ENCODE measurements at regions not wholly inside any gene's neighbourhood (a gene's known extent, or its start where the extent isn't known, plus 50 kb on each side); places are given as distances from the start of the nearest gene placed in this dataset.

GRCh38 chr1:185566995-185567394, 167.2 kb upstream of the HMCN1 start:
- no peak overlapping the region for H3K27ac ChIP-seq
- no peaks in the 10 kb centered on the region for H3K9me3 ChIP-seq
- H3K27me3 ChIP-seq (replicated peaks; ENCODE audit: insufficient read depth) = no peaks in the 10 kb centered on the region
- H3K4me3 ChIP-seq = no peak overlapping the region
- DNase-seq (ENCODE audit: low spot score) (no peak), ATAC-seq (ENCODE audit: insufficient number of reproducible peaks, low FRiP score, low read depth) (no peak)
- no peaks in the 10 kb centered on the region for H3K36me3 ChIP-seq
- TF ChIP-seq, protein P1, sequence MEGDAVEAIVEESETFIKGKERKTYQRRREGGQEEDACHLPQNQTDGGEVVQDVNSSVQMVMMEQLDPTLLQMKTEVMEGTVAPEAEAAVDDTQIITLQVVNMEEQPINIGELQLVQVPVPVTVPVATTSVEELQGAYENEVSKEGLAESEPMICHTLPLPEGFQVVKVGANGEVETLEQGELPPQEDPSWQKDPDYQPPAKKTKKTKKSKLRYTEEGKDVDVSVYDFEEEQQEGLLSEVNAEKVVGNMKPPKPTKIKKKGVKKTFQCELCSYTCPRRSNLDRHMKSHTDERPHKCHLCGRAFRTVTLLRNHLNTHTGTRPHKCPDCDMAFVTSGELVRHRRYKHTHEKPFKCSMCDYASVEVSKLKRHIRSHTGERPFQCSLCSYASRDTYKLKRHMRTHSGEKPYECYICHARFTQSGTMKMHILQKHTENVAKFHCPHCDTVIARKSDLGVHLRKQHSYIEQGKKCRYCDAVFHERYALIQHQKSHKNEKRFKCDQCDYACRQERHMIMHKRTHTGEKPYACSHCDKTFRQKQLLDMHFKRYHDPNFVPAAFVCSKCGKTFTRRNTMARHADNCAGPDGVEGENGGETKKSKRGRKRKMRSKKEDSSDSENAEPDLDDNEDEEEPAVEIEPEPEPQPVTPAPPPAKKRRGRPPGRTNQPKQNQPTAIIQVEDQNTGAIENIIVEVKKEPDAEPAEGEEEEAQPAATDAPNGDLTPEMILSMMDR (IDR thresholded peaks at IDR 0.05) = no peak
- peaks cover 0 to 2% of the 10 kb centered on the region in 2 donors for H3K4me1 ChIP-seq (ENCODE audit: control insufficient read depth in 1 of 2, low read depth in 2 of 2)

DNA sequence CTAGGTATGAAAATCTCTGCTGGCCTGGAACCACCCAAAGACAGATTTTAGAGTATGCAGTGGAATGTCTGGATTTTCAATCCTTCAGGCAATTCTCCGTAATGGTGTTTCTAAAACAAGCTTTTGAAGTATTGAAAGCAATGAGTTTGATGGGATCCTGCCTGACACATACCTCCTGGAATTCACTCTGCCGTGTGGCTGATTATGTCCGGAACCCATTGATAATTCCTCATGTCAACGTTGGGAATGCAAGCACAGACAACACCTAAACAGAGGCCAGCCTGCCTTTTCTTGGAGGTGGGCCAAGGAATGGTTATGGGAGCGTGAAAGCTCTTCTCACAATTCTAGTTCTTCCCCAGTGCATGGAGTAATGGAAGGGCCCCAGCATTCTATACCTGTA, 168.9 kb upstream of the HMCN1 start:
- TF ChIP-seq, protein P1 (IDR thresholded peaks at IDR 0.05) = no peak
- Histone ChIP-seq H3K4me3 (no peak overlapping the region), H3K9me3 (no peaks in the 10 kb centered on the region), H3K27me3 (replicated peaks; ENCODE audit: insufficient read depth) (no peaks in the 10 kb centered on the region), H3K4me1 (ENCODE audit: control insufficient read depth in 1 of 2, low read depth in 2 of 2) (peaks cover 0 to 2% of the 10 kb centered on the region in 2 donors), H3K27ac (no peak overlapping the region), H3K36me3 (no peaks in the 10 kb centered on the region)
- DNase-seq (ENCODE audit: low spot score) (no peak), ATAC-seq (ENCODE audit: insufficient number of reproducible peaks, low FRiP score, low read depth) (no peak)

GRCh38 chr1:185564816-185565215, 169.4 kb upstream of the HMCN1 start:
- no peaks in the 10 kb centered on the region for H3K27me3 ChIP-seq (replicated peaks; ENCODE audit: insufficient read depth)
- H3K9me3 ChIP-seq = no peaks in the 10 kb centered on the region
- TF ChIP-seq, protein P1 (IDR thresholded peaks at IDR 0.05) = no peak
- no peak for ATAC-seq (ENCODE audit: insufficient number of reproducible peaks, low FRiP score, low read depth)
- H3K36me3 ChIP-seq = no peaks in the 10 kb centered on the region
- no peak for DNase-seq (ENCODE audit: low spot score)
- peaks cover 0 to 2% of the 10 kb centered on the region in 2 donors for H3K4me1 ChIP-seq (ENCODE audit: control insufficient read depth in 1 of 2, low read depth in 2 of 2)
- H3K4me3 ChIP-seq = no peak overlapping the region
- no peak overlapping the region for H3K27ac ChIP-seq

DNA sequence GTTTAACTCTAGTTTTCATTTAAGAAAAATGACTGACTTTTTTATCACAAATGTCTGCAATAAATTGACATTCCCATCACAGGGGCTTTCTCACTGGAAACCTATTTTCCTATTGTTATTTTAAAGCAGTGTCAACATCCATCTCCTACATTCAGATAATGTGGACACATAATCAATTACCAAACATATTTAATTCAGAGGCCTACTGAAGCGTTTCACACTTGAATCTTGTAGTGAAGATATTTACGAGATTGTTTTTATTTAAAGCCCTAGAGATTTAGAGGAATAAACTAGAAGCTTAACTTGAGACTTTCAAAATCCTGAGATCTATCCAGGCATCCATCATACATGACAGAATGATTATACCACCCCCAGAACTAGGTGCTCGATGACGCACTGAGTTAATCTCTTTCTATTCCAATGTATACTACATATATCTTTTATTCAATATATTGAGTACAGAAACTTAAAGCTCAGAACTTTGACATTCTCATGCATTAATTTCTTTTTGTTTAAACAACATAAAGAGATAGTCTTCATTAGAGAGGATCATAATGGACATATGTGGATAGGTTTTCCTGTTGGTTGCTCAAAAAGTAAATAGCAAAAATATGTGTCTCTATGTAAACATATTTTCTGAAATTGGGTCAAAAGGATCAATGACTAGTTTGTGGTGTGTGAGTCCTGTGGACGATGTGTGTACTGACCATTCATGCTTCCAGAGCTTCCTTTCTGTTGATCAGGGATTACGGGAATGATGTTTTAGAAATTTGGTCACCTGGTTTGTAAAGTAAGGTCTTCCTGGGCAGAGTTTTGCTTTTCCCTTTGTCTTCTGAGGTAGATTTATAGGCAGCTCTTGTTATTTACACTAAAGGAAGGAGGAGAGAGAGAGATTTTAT, 171.5 kb upstream of the HMCN1 start:
- ATAC-seq (ENCODE audit: insufficient number of reproducible peaks, low FRiP score, low read depth) (no peak), DNase-seq (ENCODE audit: low spot score) (no peak)
- no peaks in the 10 kb centered on the region for H3K27me3 ChIP-seq (replicated peaks; ENCODE audit: insufficient read depth)
- TF ChIP-seq, protein P1 (IDR thresholded peaks at IDR 0.05) = no peak
- H3K27ac ChIP-seq = no peak overlapping the region
- no peaks in the 10 kb centered on the region for H3K36me3 ChIP-seq
- H3K4me3 ChIP-seq = no peak overlapping the region
- H3K4me1 ChIP-seq (ENCODE audit: control insufficient read depth in 1 of 2, low read depth in 2 of 2) = peaks cover 0 to 2% of the 10 kb centered on the region in 2 donors
- no peaks in the 10 kb centered on the region for H3K9me3 ChIP-seq

- Histone ChIP-seq H3K4me1 (ENCODE audit: control insufficient read depth in 1 of 2, low read depth in 2 of 2) (no peaks in the 10 kb centered on the region), H3K27ac (no peak overlapping the region), H3K36me3 (no peaks in the 10 kb centered on the region), H3K27me3 (replicated peaks; ENCODE audit: insufficient read depth) (no peaks in the 10 kb centered on the region), H3K4me3 (no peak overlapping the region), H3K9me3 (no peaks in the 10 kb centered on the region)
- no peak for DNase-seq (ENCODE audit: low spot score)
- TF ChIP-seq, protein P1 (IDR thresholded peaks at IDR 0.05) = no peak
- ATAC-seq (ENCODE audit: insufficient number of reproducible peaks, low FRiP score, low read depth) = no peak
These were observed 172.6 kb upstream of the HMCN1 start for GRCh38 chr1:185561629-185562028.

All from thoracic aorta (tissue), 2 donors.